ENCODE measurements at regions not wholly inside any gene's neighbourhood (a gene's known extent, or its start where the extent isn't known, plus 50 kb on each side); places are given as distances from the start of the nearest gene placed in this dataset.

- ChIA-PET CTCF (no interaction called here), POLR2A (no interaction called here)
- no peak overlapping the region for H3K4me2 ChIP-seq
- H3K4me3 ChIP-seq (ENCODE audit: low read depth in 2 of 2, low read length in 1 of 2), result no peak overlapping the region
- H3K4me1 ChIP-seq (ENCODE audit: control insufficient read depth in 1 of 2, insufficient read depth in 2 of 2, low read depth in 1 of 2, low read length in 1 of 2), result peaks cover 7 to 8% of the 10 kb centered on the region in 2 experiments; a peak in 2 of 4 replicates
- H2AFZ ChIP-seq (ENCODE audit: low read depth), result no peak overlapping the region
- H3K9me2 ChIP-seq, result no peaks in the 10 kb centered on the region
- no peaks in the 10 kb centered on the region for H3K36me3 ChIP-seq (replicated peaks in 1 of 2; ENCODE audit: control insufficient read depth in 1 of 2, insufficient read depth in 2 of 2, low read length in 1 of 2)
- no peaks in the 10 kb centered on the region for H3K9me3 ChIP-seq
- no peak for DNase-seq
- no peak overlapping the region for H3K9ac ChIP-seq
- TF ChIP-seq CHD2 (IDR thresholded peaks at IDR 0.05; ENCODE audit: low read length, partially characterized antibody), result no peak
- TF ChIP-seq PBX3 (IDR thresholded peaks at IDR 0.05), result no peak
- no peak for TF ChIP-seq FOXJ3 (CRISPR knock-in tag; IDR thresholded peaks at IDR 0.05)
- TF ChIP-seq SMC3 (IDR thresholded peaks at IDR 0.05; ENCODE audit: low read depth, low read length), result no peak
- no peak for TF ChIP-seq RXRA (IDR thresholded peaks at IDR 0.05; ENCODE audit: borderline replicate concordance, low read depth)
- no peak for TF ChIP-seq REST (IDR thresholded peaks at IDR 0.05; ENCODE audit: low read depth, low read length)
- no peak for TF ChIP-seq FOSL2 (IDR thresholded peaks at IDR 0.05; ENCODE audit: borderline replicate concordance, low read depth)
- TF ChIP-seq NFIC (IDR thresholded peaks at IDR 0.05; ENCODE audit: borderline replicate concordance), result no peak
- TF ChIP-seq TAF1 (IDR thresholded peaks at IDR 0.05; ENCODE audit: borderline replicate concordance, low read depth, low read length), result no peak
- no peak for TF ChIP-seq RCOR1 (IDR thresholded peaks at IDR 0.05; ENCODE audit: low read length)
- no peak for TF ChIP-seq RFX5 (IDR thresholded peaks at IDR 0.05; ENCODE audit: low read length)
- TF ChIP-seq RAD21 (IDR thresholded peaks at IDR 0.05; ENCODE audit: low read length), result no peak
- TF ChIP-seq SIN3A (IDR thresholded peaks at IDR 0.05; ENCODE audit: borderline replicate concordance, low read depth, low read length), result no peak
- TF ChIP-seq USF2 (IDR thresholded peaks at IDR 0.05; ENCODE audit: borderline replicate concordance, low read depth, low read length), result no peak
- no peak for TF ChIP-seq IRF3 (IDR thresholded peaks at IDR 0.05; ENCODE audit: low read depth, low read length)
- TF ChIP-seq USF1 (IDR thresholded peaks at IDR 0.05; ENCODE audit: borderline replicate concordance, low read depth), result no peak
- no peaks in the 10 kb centered on the region for H4K20me1 ChIP-seq (ENCODE audit: insufficient read depth)
- no peaks in the 10 kb centered on the region for H3K27me3 ChIP-seq (ENCODE audit: insufficient read depth)
- no peaks in the 10 kb centered on the region for H3K79me2 ChIP-seq (ENCODE audit: insufficient read depth)
- 75% methylated on average over 1 of the region's 1 CpG for WGBS (ENCODE audit: low lambda C conversion rate)
- no peaks in the 10 kb centered on the region for H3F3A ChIP-seq (replicated peaks; ENCODE audit: insufficient read depth)
- H3K27ac ChIP-seq (ENCODE audit: low read depth in 2 of 2, low read length in 1 of 2), result no peak overlapping the region
These were observed 109.8 kb downstream of the CCDC34 start for GRCh38 chr11:27253224-27253623.

All from SK-N-SH (cell line).